ENCODE measurements at regions not wholly inside any gene's neighbourhood (a gene's known extent, or its start where the extent isn't known, plus 50 kb on each side); places are given as distances from the start of the nearest gene placed in this dataset.

DNA sequence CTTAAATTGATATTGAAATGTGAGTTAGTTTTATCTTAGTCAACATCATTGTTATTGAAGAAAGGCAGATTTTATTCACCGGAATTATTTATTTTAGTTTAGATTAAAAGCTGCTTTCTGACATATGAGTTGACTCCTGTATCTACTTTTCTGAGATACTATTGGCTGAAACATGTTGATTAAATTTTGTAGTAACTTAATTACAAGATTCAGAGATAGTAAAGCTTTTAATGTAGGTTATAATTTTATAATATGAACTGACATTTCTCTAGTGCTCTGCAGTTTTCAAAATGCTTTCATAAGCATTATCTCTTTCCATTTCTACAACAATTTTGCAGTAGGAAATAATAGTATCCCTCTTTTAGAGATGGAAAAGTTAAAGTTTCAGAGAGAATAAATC, 616.0 kb downstream of the USP25 start:
- DNase-seq (ENCODE audit: low read depth in 1 of 2, low spot score in 1 of 2) = no peak

GRCh38 chr21:16347223-16347622, 617.4 kb downstream of the USP25 start:
- DNase-seq (ENCODE audit: low read depth in 1 of 2, low spot score in 1 of 2) = no peak

GRCh38 chr21:16353764-16354163, 624.0 kb downstream of the USP25 start:
- DNase-seq (ENCODE audit: low read depth in 1 of 2, low spot score in 1 of 2) = no peak

- DNase-seq (ENCODE audit: low read depth in 1 of 2, low spot score in 1 of 2) = no peak
These were observed 628.2 kb downstream of the USP25 start for GRCh38 chr21:16357994-16358393.

DNA sequence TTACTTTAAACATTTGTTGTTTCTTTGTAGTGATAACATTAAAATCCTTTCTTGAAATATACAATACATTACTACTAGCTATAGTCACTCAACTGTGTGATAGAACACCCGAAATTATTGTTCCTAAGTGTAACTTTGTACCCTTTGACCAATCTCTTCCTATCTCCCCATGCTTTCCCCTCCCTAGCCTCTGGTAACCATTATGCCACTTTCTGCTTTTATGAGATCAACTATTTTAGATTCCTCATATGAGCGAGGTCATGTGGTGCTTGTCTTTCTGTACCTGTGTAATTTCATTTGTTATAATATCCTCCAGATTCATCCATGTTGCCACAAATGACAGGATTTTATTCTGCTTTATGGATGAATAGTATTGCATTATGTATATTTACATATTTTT, 629.0 kb downstream of the USP25 start:
- DNase-seq (ENCODE audit: low read depth in 1 of 2, low spot score in 1 of 2) = no peak

DNA sequence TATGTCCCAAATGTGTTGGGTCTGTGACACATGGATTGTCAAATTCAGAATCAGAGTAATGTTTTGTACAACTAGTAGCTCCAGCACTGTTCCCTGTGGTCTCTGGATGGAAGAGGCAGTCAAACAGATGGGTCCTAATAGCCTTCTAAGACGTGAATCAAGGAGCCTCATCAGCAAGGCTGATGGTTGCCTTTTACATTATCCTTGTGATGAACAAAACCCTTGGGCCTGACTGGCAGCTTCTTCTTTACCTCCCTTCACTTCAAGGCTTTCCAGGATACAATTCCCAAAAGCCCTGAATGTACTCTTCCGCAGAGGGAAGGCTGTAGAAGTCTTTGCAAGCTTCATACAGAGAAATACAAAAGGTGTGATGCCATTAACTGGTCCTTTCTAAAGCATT, 633.3 kb downstream of the USP25 start:
- no peak for DNase-seq (ENCODE audit: low read depth in 1 of 2, low spot score in 1 of 2)

GRCh38 chr21:16363518-16363917, 633.7 kb downstream of the USP25 start:
- DNase-seq (ENCODE audit: low read depth in 1 of 2, low spot score in 1 of 2) = no peak

DNA sequence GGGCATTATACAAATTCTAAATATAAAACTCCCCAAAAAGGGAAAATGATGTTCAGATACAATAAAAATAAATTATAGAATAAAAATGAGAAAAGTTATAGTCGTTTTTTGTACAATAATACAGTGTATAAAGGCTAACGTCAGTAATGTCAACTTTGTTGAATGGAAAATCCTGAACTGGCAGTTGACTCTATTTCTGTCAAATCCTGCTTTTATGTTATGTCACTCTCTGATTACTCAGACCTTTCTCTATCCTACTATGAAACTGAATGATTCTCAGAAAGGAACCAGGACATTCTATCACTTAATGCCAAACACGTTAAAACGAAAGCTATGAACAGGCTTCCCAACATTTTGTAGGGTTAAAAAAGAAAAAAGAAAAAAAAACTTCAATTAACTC, 636.4 kb downstream of the USP25 start:
- DNase-seq (ENCODE audit: low read depth in 1 of 2, low spot score in 1 of 2) = no peak

GRCh38 chr21:16367079-16367478, 637.3 kb downstream of the USP25 start:
- no peak for DNase-seq (ENCODE audit: low read depth in 1 of 2, low spot score in 1 of 2)

DNA sequence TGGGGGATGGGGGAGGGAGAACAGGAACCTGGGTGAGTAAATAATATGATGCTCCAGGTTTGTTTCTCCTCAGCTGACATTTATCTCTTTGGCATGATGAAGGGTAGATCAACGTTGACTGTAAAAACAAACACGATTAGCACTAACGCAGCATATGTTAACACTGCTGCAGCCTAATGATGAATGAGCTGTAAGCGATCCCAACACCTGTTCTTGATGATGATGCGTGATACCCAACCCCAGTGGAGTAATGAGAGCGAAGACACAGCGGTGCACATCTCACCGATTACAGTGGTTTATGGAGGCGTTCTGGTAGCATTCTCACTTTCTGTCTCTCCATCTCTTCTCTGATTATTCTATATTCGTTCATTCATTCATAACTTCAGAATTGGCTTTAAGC, 640.4 kb downstream of the USP25 start:
- DNase-seq (ENCODE audit: low read depth in 1 of 2, low spot score in 1 of 2) = no peak

DNA sequence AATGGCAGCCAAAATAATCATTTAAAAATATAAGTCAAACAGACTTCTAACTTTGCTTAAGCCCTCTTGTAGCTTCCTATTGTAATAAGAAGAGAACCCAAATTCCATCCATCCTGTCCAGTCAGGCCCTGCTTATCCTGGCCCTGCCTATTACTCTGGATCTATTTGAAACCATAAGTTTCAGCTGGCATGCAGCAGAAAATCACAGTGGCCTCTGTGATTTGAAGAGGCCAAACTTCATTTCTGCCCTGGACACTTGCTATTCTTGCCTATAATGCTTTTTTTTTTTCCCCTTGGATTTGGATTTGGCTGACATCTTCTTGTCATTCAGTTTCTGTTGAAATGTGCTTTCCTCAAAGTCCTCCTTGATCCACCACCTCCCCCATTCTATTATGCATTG, 642.8 kb downstream of the USP25 start:
- no peak for DNase-seq (ENCODE audit: low read depth in 1 of 2, low spot score in 1 of 2)

DNA sequence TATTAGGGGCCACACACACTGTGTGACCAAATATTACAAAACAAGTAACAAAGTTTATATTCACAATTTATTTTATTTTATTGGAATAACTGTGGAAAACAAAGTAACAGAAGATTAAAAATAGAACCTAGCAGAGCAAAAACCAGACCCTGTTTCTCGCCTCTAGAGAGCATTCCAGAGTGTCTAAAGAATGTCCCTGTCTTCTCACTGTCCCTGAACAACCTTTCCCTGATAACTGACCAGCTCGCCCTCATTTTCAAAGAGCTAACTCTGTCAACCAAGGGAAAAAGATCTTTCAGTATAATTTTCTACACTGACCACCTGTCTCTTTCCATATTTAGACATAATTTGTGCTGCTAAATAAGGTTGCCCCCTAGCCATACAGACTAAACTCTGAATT, 646.9 kb downstream of the USP25 start:
- DNase-seq (ENCODE audit: low read depth in 1 of 2, low spot score in 1 of 2) = no peak

- DNase-seq (ENCODE audit: low read depth in 1 of 2, low spot score in 1 of 2) = no peak
These were observed 647.4 kb downstream of the USP25 start for GRCh38 chr21:16377120-16377658.

GRCh38 chr21:16377857-16378256, 648.1 kb downstream of the USP25 start:
- no peak for DNase-seq (ENCODE audit: low read depth in 1 of 2, low spot score in 1 of 2)

DNA sequence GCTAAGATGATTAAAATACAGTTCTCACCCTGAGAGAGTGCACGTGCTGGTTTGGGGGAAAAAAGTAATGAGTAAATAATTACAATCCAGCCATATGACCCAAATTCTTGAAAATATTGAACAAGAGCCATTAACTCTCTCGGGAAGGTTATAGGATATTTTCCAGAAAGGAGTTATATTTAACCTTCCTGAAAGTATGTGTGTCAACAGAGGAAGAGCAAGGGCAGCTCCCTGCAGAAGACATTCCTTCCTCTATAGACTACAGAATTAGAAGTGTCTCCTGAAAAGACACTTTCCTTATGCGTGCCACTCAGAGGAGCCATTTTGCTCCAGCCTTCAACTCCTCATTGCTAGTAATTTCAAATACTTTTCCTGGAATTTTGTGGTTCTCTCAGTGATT, 648.7 kb downstream of the USP25 start:
- DNase-seq (ENCODE audit: low read depth in 1 of 2, low spot score in 1 of 2) = no peak

DNA sequence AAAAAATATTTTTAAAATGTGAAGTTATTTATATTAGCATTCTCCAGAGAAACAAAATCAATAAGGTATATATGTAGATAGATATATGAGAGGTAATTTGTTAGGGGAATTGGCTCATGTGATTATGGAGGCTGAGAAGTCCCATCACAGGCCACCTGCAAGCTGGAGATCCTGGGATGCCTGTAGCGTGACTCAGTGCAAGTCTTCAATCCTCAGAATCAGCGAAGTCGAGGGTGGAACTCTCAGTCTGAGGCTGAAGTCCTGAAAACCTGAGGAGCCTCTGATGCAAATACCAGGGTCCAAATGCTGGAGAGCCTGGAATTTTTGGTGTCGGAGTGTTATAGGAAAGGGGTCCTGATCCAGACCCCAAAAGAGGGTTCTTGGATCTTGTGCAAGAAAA, 658.5 kb downstream of the USP25 start:
- no peak for DNase-seq (ENCODE audit: low read depth in 1 of 2, low spot score in 1 of 2)

- no peak for DNase-seq (ENCODE audit: low read depth in 1 of 2, low spot score in 1 of 2)
These were observed 659.3 kb downstream of the USP25 start for GRCh38 chr21:16388911-16389560.

- no peak for DNase-seq (ENCODE audit: low read depth in 1 of 2, low spot score in 1 of 2)
These were observed 659.9 kb downstream of the USP25 start for GRCh38 chr21:16389643-16390042.

DNA sequence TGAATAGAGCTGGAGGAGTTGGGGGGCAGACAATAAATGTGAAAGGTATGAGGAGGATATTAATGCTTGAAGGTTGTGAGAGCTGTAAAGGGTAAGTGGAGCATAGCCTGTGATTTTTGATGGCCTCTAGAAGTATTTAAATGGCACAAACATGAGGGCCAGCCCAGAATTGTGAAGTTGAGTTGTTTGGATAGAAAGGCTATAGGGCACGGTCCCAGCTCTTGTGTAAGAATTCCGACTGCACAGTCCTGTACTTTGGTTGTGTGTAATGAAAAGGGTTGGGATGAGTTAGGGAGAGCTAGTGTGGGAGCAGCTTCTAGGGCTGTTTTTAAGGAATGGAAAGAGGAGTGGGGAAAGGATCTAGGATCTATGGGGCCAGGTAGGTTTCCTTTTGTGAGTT, 665.5 kb downstream of the USP25 start:
- no peak for DNase-seq (ENCODE audit: low read depth in 1 of 2, low spot score in 1 of 2)

DNA sequence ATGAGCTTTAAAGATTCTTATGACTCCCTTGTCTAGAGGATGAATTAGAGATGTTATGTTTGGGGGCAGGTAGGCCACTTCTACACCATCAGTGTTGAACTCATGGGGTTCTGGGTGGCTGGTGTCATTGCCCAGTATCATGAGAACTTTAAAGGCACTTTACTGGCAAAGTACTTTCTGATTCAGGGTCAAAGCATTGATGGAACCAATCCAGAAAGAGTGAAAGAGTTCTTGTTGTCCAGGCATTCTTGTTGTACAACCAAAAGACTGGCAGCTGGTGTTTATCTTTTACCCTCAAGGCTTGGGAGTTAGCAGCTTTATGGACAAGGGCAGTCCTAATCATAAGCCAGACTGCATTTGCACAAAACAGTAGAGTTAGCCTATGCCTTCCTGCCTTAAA, 673.0 kb downstream of the USP25 start:
- DNase-seq (ENCODE audit: low read depth in 1 of 2, low spot score in 1 of 2) = no peak

DNA sequence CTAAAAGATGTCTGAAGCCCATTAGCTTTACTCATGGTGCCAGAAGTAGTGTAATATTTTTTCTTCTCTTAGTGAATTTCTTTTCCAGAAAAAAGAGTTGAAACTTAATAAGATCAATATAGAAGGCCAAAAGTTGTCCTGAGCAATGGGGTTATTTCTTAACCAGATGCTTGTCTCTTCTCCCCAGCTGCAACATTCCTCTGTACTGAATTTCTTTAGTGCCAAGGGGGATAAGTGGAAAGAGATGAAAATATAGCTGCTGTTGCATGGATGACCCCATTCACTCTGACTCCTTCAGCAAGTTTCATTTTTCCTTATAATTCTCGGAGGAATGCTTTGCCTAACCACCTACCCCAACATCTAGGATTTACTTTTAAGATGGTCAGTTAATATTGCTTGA, 675.0 kb downstream of the USP25 start:
- no peak for DNase-seq (ENCODE audit: low read depth in 1 of 2, low spot score in 1 of 2)

DNA sequence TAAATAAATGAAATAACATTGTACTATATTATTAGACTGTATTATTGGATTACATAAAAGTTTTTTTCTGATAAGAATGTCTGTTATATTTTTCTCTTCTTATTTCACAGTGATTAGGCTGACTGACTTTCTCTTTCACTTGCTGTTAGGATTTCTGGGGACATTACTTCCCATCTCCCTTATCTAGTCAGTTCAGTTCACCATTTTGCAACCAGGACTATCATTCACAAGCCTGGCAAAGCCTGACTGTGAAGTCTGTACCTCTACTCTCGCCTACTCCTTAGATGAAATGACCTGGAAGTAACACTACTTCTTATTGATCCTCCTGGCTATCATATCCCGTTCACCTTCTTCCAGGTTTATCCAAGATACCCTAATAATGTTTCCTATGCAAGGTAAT, 676.6 kb downstream of the USP25 start:
- DNase-seq (ENCODE audit: low read depth in 1 of 2, low spot score in 1 of 2) = no peak

DNA sequence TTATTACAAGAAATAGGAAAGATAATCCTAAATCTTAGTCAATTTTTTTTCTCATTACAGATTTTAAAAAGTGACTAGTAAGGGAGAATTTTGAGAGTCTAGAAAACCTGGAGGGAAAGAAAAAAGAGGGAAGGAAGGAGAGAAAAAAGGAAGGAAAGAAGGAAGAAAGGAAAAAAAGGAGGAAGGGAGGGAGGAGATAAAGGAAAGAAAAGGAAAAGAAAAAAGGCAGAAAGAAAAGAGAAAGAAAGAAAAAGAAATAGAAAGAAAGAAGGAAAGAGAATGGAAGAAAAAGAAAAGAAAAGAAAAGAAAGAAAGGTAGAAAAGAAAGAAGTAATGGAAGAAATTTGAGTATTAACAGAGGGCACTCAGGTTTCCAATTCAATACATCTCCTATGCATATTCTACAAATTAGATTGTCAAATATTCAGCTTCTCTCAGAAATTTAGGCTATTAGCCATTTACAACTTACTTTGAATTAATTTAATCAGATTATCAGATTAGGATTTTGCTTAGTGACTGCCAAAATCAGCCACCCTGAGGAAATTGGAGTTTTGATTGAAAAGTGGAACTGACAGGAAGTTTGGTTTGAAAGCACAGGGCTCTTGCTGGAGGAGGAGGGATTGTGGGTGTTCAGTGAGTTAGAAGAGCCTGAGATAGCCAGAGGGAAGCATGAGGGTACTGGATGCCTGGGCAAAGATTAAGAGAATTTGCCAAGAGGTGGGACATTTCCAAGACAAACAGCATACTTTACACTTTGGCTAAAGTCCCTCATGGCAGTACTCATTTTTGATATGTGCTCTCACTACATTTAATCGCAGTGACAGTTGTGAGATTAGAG, 677.8 kb downstream of the USP25 start:
- no peak for DNase-seq (ENCODE audit: low read depth in 1 of 2, low spot score in 1 of 2)
